Dedifferentiated amniotic fluid mesenchymal stem cell (primary cell): ENCODE measurements at regions not wholly inside any gene's neighbourhood (a gene's known extent, or its start where the extent isn't known, plus 50 kb on each side); places are given as distances from the start of the nearest gene placed in this dataset.

Source experiments
- DNase-seq: peaks from one replicate; pipeline ENCODE4 v3.0.0-alpha.2; 2016; ENCODE audit errors: extremely low spot score

- DNase-seq = no peak
Observed at GRCh38 chr1:87615491-87615890, 286.8 kb downstream of the LMO4 start.

DNA sequence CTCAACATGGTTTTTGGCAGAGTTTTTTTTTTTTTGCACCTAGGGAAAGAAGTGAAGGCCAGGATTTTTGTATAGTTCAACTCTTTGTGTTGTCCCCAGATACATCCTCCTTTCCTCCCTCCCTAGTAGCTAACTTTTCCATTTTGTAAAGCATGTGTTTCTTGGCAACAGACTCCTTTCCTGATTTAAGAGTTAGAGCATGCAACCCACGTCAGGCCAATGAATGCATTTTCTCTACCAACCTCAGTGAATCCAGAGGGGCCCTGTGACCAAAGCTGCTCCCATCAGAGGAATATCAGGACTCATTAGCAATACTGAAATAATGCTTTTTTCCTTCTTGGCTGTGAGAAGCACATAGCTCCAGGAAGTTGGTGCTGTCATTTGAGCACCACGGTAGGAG lies 287.2 kb downstream of the LMO4 start:
- no peak for DNase-seq

- no peak for DNase-seq
Observed at GRCh38 chr1:87620807-87621206, 292.1 kb downstream of the LMO4 start.

DNA sequence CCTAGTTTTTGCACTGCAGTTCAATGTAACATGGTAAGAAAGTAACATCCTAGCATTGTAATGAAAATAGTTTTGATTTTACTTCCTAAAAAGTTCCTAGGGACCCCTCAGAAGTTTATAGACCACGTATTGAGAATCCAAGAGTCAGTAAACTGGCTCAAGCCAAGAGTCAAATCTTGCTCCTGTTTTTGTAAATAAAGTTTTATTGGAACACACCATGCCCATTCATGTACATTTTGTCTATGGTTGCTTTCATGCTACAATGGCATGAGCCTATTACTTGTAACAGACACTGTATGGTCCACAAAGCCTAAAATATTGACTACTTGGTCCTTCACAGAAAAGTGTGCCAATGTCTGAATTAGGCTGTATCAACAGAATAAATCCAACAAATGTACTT lies 301.0 kb downstream of the LMO4 start:
- DNase-seq = no peak

GRCh38 chr1:87632232-87632631 lies 303.6 kb downstream of the LMO4 start:
- no peak for DNase-seq

DNA sequence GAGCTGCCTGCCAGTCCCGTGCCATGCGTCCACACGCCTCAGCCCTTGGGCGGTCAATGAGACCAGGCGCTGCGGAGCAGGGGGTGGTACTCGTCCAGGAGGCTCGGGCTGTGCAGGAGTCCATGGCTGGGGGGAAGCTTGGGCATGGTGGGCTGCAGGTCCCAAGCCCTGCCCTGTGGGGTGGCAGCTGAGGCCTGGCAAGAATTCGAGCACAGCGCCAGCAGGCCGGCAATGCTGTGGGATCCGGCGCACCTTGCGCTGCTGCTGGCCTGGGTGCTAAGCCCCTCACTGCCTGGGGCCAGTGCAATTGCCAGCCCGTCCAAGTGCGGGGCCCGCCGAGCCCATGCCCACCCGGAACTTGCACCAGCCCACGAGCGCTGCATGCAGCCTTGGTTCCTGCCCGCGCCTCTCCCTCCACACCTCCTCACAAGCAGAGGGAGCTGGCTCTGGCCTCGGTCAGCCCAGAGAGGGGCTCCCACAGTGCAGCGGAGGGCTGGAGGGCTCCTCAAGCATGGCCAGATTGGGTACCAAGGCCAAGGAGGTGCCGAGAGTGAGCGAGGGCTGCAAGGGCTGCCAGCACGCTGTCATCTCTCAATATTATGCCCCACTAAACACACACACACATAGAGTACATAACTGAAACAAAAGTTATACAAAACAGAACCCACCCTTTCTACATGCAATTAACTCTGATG lies 307.7 kb downstream of the LMO4 start:
- no peak for DNase-seq

GRCh38 chr1:87638636-87639035 lies 310.0 kb downstream of the LMO4 start:
- no peak for DNase-seq

- no peak for DNase-seq
Observed at GRCh38 chr1:87641996-87642395, 313.3 kb downstream of the LMO4 start.

- DNase-seq = no peak
Observed at GRCh38 chr1:87642581-87643221, 314.0 kb downstream of the LMO4 start.

DNA sequence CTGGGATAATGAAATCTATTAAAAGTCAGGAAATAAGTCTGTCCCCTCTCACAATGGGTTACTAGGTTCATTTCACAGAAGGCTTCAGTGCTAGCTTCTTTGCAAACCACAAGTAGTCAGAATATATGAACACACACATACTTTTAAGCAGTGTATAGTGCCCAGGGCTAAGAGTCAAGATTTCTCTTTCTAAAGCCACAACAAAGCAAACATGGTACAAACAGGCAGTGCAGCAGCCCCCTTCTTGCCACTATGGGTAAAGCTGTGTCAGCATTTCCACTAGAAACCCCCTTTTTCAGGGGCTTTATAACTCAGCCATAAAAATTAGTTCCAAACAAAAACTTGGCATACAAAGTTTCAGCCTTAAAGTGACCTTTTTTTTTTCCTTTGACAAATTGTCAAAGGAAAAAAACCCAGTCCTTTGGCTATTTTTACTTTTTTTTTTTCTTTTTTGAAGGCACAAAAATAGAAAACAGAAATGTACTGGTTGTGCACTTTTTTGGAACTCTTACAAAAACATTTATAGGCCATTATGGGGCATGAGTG lies 315.4 kb downstream of the LMO4 start:
- no peak for DNase-seq

- no peak for DNase-seq
Observed at GRCh38 chr1:87644579-87645190, 316.0 kb downstream of the LMO4 start.

- no peak for DNase-seq
Observed at GRCh38 chr1:87647430-87648177, 318.9 kb downstream of the LMO4 start.

DNA sequence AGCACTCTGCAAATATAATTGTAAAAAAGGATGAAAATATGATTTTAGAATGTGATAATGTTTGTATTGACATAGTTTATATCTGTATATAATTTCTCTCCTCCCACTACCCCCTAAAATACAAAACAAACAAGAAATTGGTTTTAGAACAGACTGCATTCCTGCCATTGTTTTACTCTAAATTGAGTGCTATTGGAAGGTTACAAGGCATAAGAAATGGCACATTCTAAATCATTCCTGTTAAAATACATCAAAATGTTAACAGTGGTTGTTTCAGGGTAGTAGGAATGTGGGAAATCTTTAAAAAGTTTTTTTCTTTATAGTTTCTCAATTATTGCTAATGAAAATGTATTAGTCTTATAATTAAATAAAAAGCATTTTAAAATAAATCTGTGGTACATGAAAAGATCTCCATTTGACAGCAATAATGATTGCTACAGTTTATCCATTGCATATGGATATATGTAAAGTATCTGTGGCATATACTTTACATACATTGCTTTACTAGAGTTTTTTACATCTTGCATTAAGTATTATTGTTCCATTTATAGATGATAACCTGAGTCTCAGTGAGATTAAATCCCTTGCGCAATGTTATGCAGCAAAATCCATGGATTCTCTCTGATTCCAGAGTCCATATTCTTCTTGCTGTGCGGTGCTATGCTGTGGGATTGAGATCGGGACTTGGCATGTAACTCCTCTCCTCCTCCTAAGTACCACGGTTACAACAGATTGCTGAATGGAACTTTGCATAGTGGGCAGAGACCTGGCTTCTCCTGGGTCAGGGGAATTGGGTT lies 319.8 kb downstream of the LMO4 start:
- DNase-seq = no peak

GRCh38 chr1:87650306-87650705 lies 321.6 kb downstream of the LMO4 start:
- DNase-seq = no peak

DNA sequence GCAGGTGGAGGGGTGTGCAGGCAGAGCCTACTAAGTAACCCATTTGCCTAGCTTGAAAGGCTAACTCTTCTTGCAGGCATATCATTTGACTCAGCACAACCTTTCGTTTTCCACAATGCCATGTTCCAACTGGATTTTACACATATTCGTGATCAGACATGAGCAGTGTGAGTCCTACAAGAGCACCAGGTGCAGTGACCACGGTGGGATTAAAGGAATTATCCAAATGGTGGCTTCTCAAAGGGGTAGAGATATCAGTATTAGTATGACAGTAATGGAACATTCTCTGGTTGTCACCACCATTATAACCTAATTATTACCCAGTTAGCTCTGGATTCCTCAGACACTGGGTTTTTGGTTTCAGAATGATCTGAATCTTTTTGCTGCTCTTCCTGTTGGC lies 323.5 kb downstream of the LMO4 start:
- DNase-seq = no peak

GRCh38 chr1:87665151-87665550 lies 336.5 kb downstream of the LMO4 start:
- DNase-seq = no peak

- no peak for DNase-seq
Observed at GRCh38 chr1:87666681-87667080, 338.0 kb downstream of the LMO4 start.

DNA sequence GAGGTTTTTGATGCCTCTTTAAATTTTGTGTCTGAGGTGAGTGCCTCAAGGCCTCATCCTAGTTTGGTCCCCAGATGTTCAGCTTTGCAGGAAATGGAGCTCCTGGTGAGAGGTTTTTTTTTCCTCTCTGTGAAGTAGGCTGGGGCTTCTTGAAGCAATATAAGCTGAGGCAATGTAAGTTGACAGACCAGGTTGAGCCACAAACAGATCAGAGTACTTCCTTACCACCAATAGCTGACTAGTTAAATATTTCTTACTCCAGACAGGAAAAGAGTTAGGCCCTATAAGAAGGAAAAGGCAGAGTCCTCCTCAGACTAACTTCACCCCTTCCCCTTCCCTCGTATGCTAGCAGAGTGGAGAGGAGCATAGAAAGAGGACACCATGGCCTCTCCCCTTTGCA lies 341.0 kb downstream of the LMO4 start:
- no peak for DNase-seq

- DNase-seq = no peak
Observed at GRCh38 chr1:87673309-87673708, 344.6 kb downstream of the LMO4 start.

GRCh38 chr1:87673748-87674147 lies 345.1 kb downstream of the LMO4 start:
- no peak for DNase-seq

GRCh38 chr1:87674791-87675190 lies 346.1 kb downstream of the LMO4 start:
- no peak for DNase-seq

GRCh38 chr1:87678266-87678665 lies 349.6 kb downstream of the LMO4 start:
- DNase-seq = no peak
